Stimulated activated CD4-positive, alpha-beta T cell treated with anti-CD3 and anti-CD28 coated beads, Interleukin-2, amount 100 ng/mL, for 4 hours (primary cell): ENCODE measurements at regions not wholly inside any gene's neighbourhood (a gene's known extent, or its start where the extent isn't known, plus 50 kb on each side); places are given as distances from the start of the nearest gene placed in this dataset.

ENCODE experiments used
- DNase-seq: peaks from one replicate; pipeline ENCODE4 v3.0.0-alpha.2; 2020; ENCODE audit warnings: low read depth

DNA sequence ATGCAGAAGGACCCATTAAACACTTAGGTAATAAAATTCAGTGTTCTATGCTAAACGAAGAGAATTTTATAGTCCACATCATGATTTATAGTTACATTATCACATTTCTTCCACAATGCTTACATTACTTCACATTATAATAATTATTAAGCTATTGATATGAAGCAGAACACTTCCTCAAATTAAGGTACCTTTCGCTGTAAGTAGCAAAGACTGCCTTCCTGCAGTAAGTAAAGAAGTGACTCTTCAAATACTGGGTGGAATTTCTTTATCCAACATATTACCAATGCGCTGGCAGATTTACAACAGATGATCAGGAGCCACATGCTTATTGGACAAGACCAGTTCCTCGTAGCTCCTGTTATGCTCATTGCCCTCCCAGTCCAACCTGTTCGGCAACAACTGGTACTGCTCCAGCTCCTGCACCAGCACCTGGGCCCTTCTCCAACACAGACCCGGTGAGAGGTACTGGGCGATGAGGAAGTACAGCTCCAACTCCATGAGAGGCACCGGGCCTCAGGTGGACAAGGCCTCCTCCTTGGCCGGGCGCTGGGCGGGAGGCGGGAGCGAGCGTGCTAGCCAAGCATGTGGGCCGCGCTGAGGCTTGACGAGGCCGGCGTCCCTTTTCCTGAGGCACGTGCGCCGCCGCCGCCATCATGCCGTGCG is 210.7 kb upstream of the ATP2B1 start:
- no peak for DNase-seq

DNA sequence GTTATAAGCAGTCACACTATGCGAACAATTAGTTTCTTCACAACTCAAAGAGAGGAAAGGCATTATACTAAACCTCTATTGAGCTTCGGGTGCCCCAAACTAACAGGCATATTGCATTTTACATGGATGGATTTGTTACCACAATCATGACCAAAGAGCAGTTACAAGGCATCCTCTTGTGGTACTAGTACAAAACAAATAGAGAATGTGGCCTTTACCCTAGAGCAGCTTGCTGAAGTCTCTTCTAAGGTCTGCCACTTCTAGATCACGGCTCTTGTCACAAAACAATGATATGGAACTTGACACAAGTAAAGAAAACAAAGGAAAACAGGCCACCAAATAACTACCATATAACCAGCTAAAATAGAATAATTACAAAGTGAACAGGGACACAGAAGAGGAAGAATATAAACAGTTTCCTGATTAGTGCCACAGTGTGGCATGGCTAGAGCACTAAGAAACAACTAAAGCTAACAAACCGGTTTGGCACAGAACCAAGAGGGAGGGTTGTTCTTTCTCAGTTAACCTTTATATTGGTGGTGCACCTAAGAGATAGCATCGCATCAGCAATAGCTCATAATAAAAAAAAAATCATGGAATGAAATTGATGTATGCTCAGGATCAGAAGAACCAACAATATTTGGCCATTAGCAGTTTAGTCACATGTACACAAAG is 209.7 kb upstream of the ATP2B1 start:
- no peak for DNase-seq

- no peak for DNase-seq
Measured at GRCh38 chr12:89909753-89910152, 201.1 kb upstream of the ATP2B1 start.

DNA sequence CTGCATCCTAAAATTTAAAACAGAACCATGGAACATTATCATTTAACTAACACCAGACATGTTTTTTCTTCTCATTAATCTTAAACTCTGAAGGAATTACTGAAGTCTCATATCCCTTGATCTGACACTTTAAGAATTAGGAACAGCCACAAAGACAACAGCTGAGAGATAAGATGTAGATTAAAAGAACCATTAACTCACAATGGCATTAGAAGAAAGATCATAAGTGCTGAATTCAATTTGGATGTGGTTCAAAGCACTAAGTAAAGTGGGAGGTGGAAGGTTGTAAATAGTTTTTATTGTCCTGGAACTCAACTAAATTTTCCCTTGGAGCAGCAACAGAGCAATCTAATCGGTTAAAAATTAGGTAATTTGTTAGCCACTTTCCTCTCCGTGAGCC is 199.0 kb upstream of the ATP2B1 start:
- DNase-seq: no peak

- no peak for DNase-seq
Measured at GRCh38 chr12:89906824-89907223, 198.2 kb upstream of the ATP2B1 start.

- no peak for DNase-seq
Measured at GRCh38 chr12:89906178-89906577, 197.5 kb upstream of the ATP2B1 start.

- DNase-seq: no peak
Measured at GRCh38 chr12:89901906-89902642, 193.4 kb upstream of the ATP2B1 start.

DNA sequence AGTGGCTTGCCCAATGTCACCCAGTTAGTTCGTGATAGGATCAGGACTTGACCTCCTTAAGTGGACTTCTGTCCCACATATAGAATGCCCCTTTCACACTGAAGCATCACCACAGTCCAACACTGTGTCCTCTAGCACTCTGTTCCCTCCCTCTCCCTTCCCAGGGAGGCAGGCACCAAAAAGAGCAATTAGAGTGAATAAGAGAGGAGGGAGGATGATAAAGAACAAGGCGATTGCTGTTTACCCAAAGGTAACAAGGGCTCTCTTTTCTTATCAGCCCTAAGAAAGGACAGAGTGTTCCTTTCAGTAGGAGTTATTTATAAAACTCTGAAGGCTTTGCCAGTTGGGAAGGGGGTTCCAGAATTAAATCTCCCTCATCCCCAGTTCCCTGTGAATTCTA is 192.7 kb upstream of the ATP2B1 start:
- no peak for DNase-seq

- no peak for DNase-seq
Measured at GRCh38 chr12:89899651-89900050, 191.0 kb upstream of the ATP2B1 start.

DNA sequence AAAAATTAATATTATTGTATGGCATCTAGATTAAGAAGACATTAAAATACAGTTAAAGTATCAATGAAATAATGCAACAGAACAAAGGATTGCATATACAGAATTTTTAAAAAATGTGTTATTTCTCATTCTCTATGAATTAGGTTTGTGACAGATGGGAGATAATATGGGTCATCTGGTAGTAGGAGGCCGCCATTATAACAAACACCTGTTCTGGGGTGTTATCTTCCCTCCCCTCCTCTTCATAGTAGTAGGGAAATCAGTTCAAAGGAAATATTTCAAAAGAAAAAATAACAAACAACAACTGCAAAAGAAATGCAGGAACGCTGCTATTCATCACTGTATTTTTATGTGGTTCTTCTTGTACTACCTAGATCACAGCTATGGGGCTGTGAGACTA is 187.0 kb upstream of the ATP2B1 start:
- DNase-seq: no peak

DNA sequence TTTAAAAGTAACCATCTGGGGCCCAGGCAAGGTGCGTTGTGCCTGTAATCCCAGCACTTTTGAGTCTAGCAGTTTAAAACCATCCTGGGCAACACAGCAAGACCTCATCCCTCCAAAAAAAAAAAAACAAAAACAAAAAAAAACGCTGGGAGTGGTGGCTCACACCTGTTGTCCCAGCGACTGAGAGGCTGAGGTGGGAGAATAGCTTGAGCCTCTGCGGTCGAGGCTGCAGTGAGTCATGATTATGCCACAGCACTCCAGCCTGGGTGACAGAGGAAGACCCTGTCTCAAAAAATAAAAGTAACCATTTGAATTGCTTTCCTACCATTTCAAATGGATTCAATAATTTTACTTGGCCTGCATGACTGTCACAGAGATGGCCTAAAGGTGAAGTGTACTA is 186.5 kb upstream of the ATP2B1 start:
- DNase-seq: no peak

DNA sequence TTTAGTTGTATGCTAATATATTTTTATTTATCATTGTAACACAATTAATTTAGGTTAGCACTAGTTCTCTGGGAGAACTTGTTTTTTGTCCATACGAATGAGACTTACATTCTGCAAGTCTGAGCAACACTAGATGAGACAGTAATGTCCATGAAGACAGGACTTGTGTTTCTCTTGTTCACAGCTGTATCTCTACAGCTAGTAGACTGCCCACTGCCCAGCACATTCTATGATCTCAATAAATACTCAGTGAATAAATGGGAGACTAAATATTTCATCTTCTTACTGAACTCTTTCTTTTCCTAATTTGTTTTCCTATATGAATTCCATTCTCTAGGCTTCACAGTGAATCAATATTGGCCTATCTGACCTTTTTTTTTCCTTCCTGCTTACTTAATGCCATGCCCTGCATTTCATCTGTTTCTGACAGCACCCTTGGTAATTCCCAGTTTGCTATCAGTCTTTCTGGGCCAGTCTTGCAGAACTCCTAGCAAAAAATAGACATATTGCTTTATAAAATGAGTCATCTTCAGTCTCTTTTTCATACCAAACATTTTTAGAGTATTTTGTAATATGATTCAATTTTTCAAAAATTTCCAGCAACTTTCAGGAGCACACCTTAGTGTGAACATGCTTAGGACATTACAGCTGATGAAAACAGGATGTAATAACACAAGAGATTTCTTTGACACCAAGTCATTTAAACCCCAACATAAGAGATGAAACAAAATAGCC is 185.5 kb upstream of the ATP2B1 start:
- no peak for DNase-seq

- no peak for DNase-seq
Measured at GRCh38 chr12:89892436-89892835, 183.8 kb upstream of the ATP2B1 start.

GRCh38 chr12:89891933-89892332 is 183.3 kb upstream of the ATP2B1 start:
- no peak for DNase-seq

DNA sequence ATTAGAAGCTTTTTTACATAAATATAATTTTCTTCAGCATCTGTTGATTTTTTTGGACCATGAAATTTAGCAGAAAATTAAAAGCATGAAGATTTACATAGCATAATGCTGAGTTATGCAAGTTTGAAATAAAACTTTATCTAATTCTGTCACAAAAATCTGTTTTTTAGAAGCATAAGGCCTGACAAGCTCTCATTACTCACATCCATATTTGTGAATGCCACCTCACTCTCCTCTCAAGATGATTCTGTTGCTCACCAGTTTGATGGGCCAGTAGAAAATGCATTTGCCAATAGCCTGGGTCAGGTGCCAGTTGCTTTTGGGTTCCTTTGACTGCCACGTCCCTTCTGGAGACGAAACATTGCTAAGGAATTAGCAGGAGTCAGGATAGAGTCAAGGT is 181.5 kb upstream of the ATP2B1 start:
- DNase-seq: no peak

DNA sequence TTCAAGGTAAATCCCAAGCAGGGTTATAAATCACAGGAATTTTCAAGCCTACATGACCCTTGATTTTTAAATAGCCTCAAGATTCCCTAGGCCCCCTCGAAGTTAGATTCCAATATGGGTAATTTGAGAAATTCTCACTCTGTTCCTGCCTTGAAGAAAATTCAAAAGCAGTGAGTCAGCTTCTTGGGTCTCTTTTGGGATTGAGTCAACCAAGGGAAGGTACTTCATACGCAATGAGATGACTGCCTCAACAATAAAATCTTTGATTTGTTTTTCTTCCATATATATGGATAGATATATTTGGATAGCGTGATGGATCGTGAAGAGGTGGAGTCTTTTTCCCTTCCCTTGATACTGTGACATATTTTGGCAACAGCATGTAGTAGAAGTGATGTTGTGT is 180.4 kb upstream of the ATP2B1 start:
- no peak for DNase-seq

DNA sequence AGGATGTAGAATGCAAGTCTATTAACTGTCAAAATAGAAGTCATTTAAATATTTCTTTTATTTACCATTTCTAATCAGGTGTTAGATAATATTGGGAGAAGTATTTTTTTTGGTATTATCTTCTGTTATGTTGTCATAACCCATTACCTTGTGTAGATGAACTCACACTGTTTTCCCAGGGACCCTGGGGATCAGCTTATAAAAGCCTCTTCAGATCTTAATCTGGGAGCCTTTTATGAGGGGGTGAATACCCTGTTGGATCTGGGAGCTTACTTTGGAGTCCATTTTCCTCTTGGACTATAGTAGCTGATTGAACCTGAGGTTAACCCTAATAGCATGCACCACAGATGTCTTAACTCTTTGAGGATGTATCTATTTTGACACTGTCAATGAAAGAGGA is 176.3 kb upstream of the ATP2B1 start:
- no peak for DNase-seq

DNA sequence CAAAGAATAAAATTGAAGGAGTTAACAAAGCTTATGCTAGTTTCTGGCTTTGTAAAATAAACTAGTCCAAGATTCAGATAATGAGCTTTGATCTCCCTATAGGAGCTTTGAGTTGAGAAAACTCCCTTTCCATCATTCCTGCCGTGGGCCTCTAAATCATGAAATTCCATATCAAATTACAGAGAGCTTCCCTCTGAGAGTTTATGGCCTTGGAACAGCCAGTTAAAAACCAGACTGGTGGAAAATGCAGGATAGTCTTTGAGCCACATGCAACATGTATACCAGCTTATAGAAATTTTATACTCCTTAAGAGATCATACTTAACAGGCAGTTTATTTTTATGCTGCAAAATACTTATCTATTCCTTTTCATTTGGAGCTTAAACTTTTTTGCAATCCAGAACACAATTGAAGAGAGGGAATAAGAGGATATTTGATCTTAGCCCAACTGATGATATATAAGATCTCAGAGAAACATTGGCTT is 175.8 kb upstream of the ATP2B1 start:
- no peak for DNase-seq

- DNase-seq: no peak
Measured at GRCh38 chr12:89883630-89884389, 175.2 kb upstream of the ATP2B1 start.

DNA sequence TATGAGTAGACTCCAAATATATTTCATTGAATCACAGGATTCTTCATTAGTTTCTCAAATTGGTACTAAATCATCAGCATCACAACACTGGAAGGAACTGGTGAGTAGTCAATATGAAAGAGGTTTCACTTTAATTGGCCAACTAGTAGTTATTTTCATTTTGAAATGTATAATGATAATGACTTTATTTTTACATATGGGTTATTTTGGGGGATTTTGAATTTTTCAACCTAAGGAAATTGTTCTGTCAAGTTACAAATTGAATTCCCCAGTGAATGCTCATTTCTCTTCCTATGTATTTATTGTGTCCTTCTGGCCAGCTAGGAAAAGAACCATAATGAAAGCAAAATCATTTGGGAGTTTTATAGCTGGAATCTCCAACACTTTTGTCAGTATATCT is 174.2 kb upstream of the ATP2B1 start:
- no peak for DNase-seq

GRCh38 chr12:89882050-89882449 is 173.4 kb upstream of the ATP2B1 start:
- DNase-seq: no peak
